B cell (primary cell): ENCODE measurements at regions not wholly inside any gene's neighbourhood (a gene's known extent, or its start where the extent isn't known, plus 50 kb on each side); places are given as distances from the start of the nearest gene placed in this dataset.

Experiments used
- ATAC-seq: fragments of 200-7000 bp; cut with Tn5 transposase; one replicate; pipeline ENCODE4 v1.10.0; 2021; ENCODE audit warnings: low read depth, mild to moderate bottlenecking, moderate number of reproducible peaks, moderate library complexity
- CTCF ChIA-PET: fragments of 350-600 bp; sonication (Branson Sonifier 250); formaldehyde crosslinking; loops from one replicate; lab custom pipeline; 2021; ENCODE audit warnings: antibody characterized with exemption, inconsistent platforms; lab: Charles Lee
- POLR2A ChIA-PET: fragments of 350-600 bp; sonication (Branson Sonifier 250); formaldehyde crosslinking; loops from one replicate; lab custom pipeline; 2021; ENCODE audit warnings: antibody characterized with exemption; lab: Charles Lee
- DNase-seq: peaks from one replicate; pipeline ENCODE4 v3.0.0; 2013
- H2AFZ ChIP-seq: 2 replicates; pipeline ENCODE4 v1.6.1; 2012; ENCODE audit warnings: mild to moderate bottlenecking, low read depth, low read length; ENCODE audit not compliant: insufficient read depth, poor library complexity, severe bottlenecking
- H3K27ac ChIP-seq, 2 donors: 1 replicate in 1 of 2; 2 replicates in 1 of 2; pipeline ENCODE4 v1.5.1; 2012 to 2013; ENCODE audit warnings: low read length in 2 of 2, mild to moderate bottlenecking in 2 of 2, moderate library complexity in 1 of 2
- H3K27me3 ChIP-seq, 4 experiments: fragments of 200-600 bp in 1 of 4; sonication (generic) in 1 of 4; replicated peaks in 1 of 4; 1 replicate in 2 of 4; 2 replicates in 2 of 4; pipeline versions ENCODE4 v1.6.1 to v1.7.0; 2013 to 2016; ENCODE audit warnings: low read length in 3 of 4, mild to moderate bottlenecking in 2 of 4, mixed read lengths in 1 of 4, moderate library complexity in 1 of 4; ENCODE audit not compliant: insufficient read depth in 4 of 4, control insufficient read depth in 3 of 4; ENCODE audit errors: control extremely low read depth in 1 of 4
- H3K36me3 ChIP-seq, 2 experiments: replicated peaks in 1 of 2; 1 replicate in 1 of 2; 2 replicates in 1 of 2; pipeline versions ENCODE4 v1.6.1 to v1.7.1; 2013; ENCODE audit warnings: low read length in 1 of 2; ENCODE audit not compliant: insufficient read depth in 2 of 2, control insufficient read depth in 1 of 2; ENCODE audit errors: control extremely low read depth in 1 of 2, extremely low read depth in 1 of 2
- H3K4me1 ChIP-seq, 2 donors: fragments of 200-600 bp in 1 of 2; sonication (generic) in 1 of 2; 1 replicate in 1 of 2; 2 replicates in 1 of 2; pipeline versions ENCODE4 v1.5.1 to v1.6.1; 2013 to 2017; ENCODE audit warnings: low read length in 2 of 2; ENCODE audit not compliant: control insufficient read depth in 2 of 2, insufficient read depth in 2 of 2
- H3K4me2 ChIP-seq: replicated peaks from 2 replicates; pipeline ENCODE3; 2012; ENCODE audit warnings: mild to moderate bottlenecking, low read depth, low read length; ENCODE audit not compliant: poor library complexity, severe bottlenecking
- H3K4me3 ChIP-seq, 5 experiments: fragments of 200-600 bp in 1 of 5; sonication (generic) in 1 of 5; 1 replicate in 3 of 5; 2 replicates in 2 of 5; pipeline versions ENCODE4 v1.5.1 to v1.7.0; 2011 to 2016; ENCODE audit warnings: low read length in 4 of 5, mild to moderate bottlenecking in 4 of 5, low read depth in 2 of 5, control low read depth in 1 of 5, moderate library complexity in 1 of 5; ENCODE audit not compliant: insufficient read depth in 1 of 5; ENCODE audit errors: control extremely low read depth in 1 of 5, extremely low read depth in 1 of 5
- H3K79me2 ChIP-seq: fragments of 200-600 bp; sonication (generic); one replicate; pipeline ENCODE4 v1.6.0; 2016; ENCODE audit warnings: low read length; ENCODE audit not compliant: control insufficient read depth, insufficient read depth
- H3K9ac ChIP-seq: fragments of 200-600 bp; sonication (generic); 2 replicates; pipeline ENCODE4 v1.6.1; 2017; ENCODE audit warnings: mild to moderate bottlenecking, low read length, moderate library complexity
- H3K9me3 ChIP-seq, 3 donors: one replicate each; pipeline versions ENCODE4 v1.6.1 to v1.7.1; 2013; ENCODE audit warnings: low read length in 2 of 3; ENCODE audit not compliant: control insufficient read depth in 2 of 3, insufficient read depth in 1 of 3; ENCODE audit errors: control extremely low read depth in 1 of 3
- H4K20me1 ChIP-seq: 2 replicates; pipeline ENCODE4 v1.6.0; 2012; ENCODE audit warnings: mild to moderate bottlenecking, low read length; ENCODE audit not compliant: insufficient read depth, control insufficient read depth, poor library complexity, severe bottlenecking
- H3K27ac Mint-ChIP-seq: one replicate; pipeline ENCODE4 v1.8.0; 2021; ENCODE audit warnings: mixed read lengths
- H3K27me3 Mint-ChIP-seq: one replicate; pipeline ENCODE4 v1.8.0; 2021; ENCODE audit warnings: mixed read lengths
- H3K4me1 Mint-ChIP-seq: one replicate; pipeline ENCODE4 v1.8.0; 2021; ENCODE audit warnings: mixed read lengths
- H3K4me3 Mint-ChIP-seq: one replicate; pipeline ENCODE4 v1.8.0; 2021; ENCODE audit warnings: mixed read lengths
- H3K9me3 Mint-ChIP-seq: one replicate; pipeline ENCODE4 v1.8.0; 2022; ENCODE audit warnings: mixed read lengths; ENCODE audit not compliant: insufficient read depth
- CTCF ChIP-seq: fragments of 200-600 bp; IDR thresholded peaks from one replicate; pipeline ENCODE4 v1.8.0; 2022; ENCODE audit warnings: antibody characterized with exemption, mild to moderate bottlenecking
- EZH2 ChIP-seq: IDR thresholded peaks from 2 replicates; pipeline ENCODE4 v1.6.1; 2012; ENCODE audit warnings: borderline replicate concordance, low read depth, mild to moderate bottlenecking, moderate library complexity, low read length; ENCODE audit not compliant: insufficient read depth, poor library complexity, severe bottlenecking
- WGBS: methylation state at CpG from one replicate; pipeline ENCODE4 v1.1.5; 2013; ENCODE audit warnings: missing lambda C conversion rate; ENCODE audit not compliant: insufficient coverage; 5-methylcytosine and 5-hydroxymethylcytosine counted together
- intact Hi-C: fragments of 100-400 bp; cut with micrococcal nuclease; formaldehyde crosslinking; loops from one replicate; pipeline ENCODE4 v1.10.0; 2022

GRCh38 chr13:111612886-111613285, 292.4 kb downstream of the TEX29 start:
- Histone ChIP-seq H3K9ac (no peak overlapping the region), H3K4me3 (no peak overlapping the region), H3K79me2 (no peaks in the 10 kb centered on the region), H2AFZ (no peak overlapping the region), H3K4me2 (no peak overlapping the region), H3K9me3 (peaks cover 0 to 11% (median 0%) of the 10 kb centered on the region in 3 donors), H3K36me3 (no peaks in the 10 kb centered on the region), H3K27ac (no peak overlapping the region), H3K27me3 (no peaks in the 10 kb centered on the region), H3K4me1 (no peaks in the 10 kb centered on the region), H4K20me1 (no peaks in the 10 kb centered on the region)
- Mint-ChIP-seq H3K27ac (no peak overlapping the region), H3K27me3 (no peaks in the 10 kb centered on the region), H3K4me3 (no peak overlapping the region), H3K4me1 (no peaks in the 10 kb centered on the region), H3K9me3 (no peaks in the 10 kb centered on the region)
- no peak for ATAC-seq
- WGBS = 93% methylated on average over 10 of the region's 10 CpGs
- DNase-seq = no peak
- ChIA-PET POLR2A (no interaction called here), CTCF (no interaction called here)
- TF ChIP-seq EZH2 (no peak), CTCF (no peak)
- intact Hi-C loops = no loop called here

GRCh38 chr13:111614009-111614408, 293.6 kb downstream of the TEX29 start:
- no peak overlapping the region for H3K27ac Mint-ChIP-seq
- Histone ChIP-seq H3K79me2 (no peaks in the 10 kb centered on the region), H3K9ac (no peak overlapping the region), H4K20me1 (no peaks in the 10 kb centered on the region), H2AFZ (no peak overlapping the region), H3K4me1 (no peaks in the 10 kb centered on the region), H3K27me3 (no peaks in the 10 kb centered on the region), H3K4me2 (no peak overlapping the region), H3K36me3 (no peaks in the 10 kb centered on the region), H3K27ac (no peak overlapping the region), H3K4me3 (no peak overlapping the region), H3K9me3 (peaks cover 0 to 11% (median 0%) of the 10 kb centered on the region in 3 donors)
- ATAC-seq (no peak), DNase-seq (no peak)
- POLR2A ChIA-PET = no interaction called here
- H3K9me3 Mint-ChIP-seq = no peaks in the 10 kb centered on the region
- no peaks in the 10 kb centered on the region for H3K4me1 Mint-ChIP-seq
- no peak for TF ChIP-seq CTCF
- intact Hi-C loops = no loop called here
- CTCF ChIA-PET = no interaction called here
- H3K27me3 Mint-ChIP-seq = no peaks in the 10 kb centered on the region
- WGBS = 87% methylated on average over 7 of the region's 7 CpGs
- H3K4me3 Mint-ChIP-seq = no peak overlapping the region
